SK-N-SH treated with all-trans-retinoic acid at 6 μM for 48 hours (cell line): ENCODE measurements at regions not wholly inside any gene's neighbourhood (a gene's known extent, or its start where the extent isn't known, plus 50 kb on each side); places are given as distances from the start of the nearest gene placed in this dataset.

ENCODE experiments used
- ATAC-seq: fragments of 200-7000 bp; cut with Tn5 transposase; 3 replicates; pipeline ENCODE4 v1.9.1; 2020; ENCODE audit warnings: mild to moderate bottlenecking, moderate library complexity
- ARNTL ChIP-seq: fragments of 450-650 bp; formaldehyde crosslinking; IDR thresholded peaks from 2 replicates; pipeline ENCODE4 v1.5.0; 2020; ENCODE audit warnings: low read depth, mild to moderate bottlenecking, moderate library complexity, borderline replicate concordance
- BACH2 ChIP-seq: fragments of 250-450 bp; sonication (Bioruptor Pico); IDR thresholded peaks from 2 replicates; pipeline ENCODE4 v1.9.0; 2021; ENCODE audit warnings: mild to moderate bottlenecking, borderline replicate concordance
- CREB5 ChIP-seq: fragments of 250-450 bp; sonication (Bioruptor Pico); IDR thresholded peaks from 2 replicates; pipeline ENCODE4 v1.5.1; 2020; ENCODE audit warnings: low read depth, mild to moderate bottlenecking, moderate library complexity
- CSDC2 ChIP-seq: fragments of 250-450 bp; sonication (Bioruptor Pico); IDR thresholded peaks from 2 replicates; pipeline ENCODE4 v1.5.0; 2020; ENCODE audit warnings: mild to moderate bottlenecking, moderate library complexity
- ESRRG ChIP-seq: fragments of 250-450 bp; sonication (Bioruptor Pico); IDR thresholded peaks from 2 replicates; pipeline ENCODE4 v1.6.1; 2021; ENCODE audit warnings: mild to moderate bottlenecking
- GLIS3 ChIP-seq: fragments of 250-450 bp; sonication (Bioruptor Pico); IDR thresholded peaks from 2 replicates; pipeline ENCODE4 v1.5.0; 2020; ENCODE audit warnings: mild to moderate bottlenecking, moderate library complexity
- ISL1 ChIP-seq: fragments of 250-450 bp; sonication (Bioruptor Pico); IDR thresholded peaks from 2 replicates; pipeline ENCODE4 v2.1.2; 2022; ENCODE audit warnings: mild to moderate bottlenecking, moderate library complexity
- OSR1 ChIP-seq: fragments of 250-450 bp; sonication (Bioruptor Pico); IDR thresholded peaks from 2 replicates; pipeline ENCODE4 v1.8.0; 2022; ENCODE audit warnings: moderate library complexity, mild to moderate bottlenecking, inconsistent platforms
- PATZ1 ChIP-seq: fragments of 250-450 bp; sonication (Bioruptor Pico); IDR thresholded peaks from 2 replicates; pipeline ENCODE4 v1.8.0; 2020; ENCODE audit warnings: mild to moderate bottlenecking, moderate library complexity, borderline replicate concordance
- POU6F1 ChIP-seq: fragments of 250-450 bp; sonication (Bioruptor Pico); IDR thresholded peaks from 2 replicates; pipeline ENCODE4 v1.8.0; 2021; ENCODE audit warnings: low read depth, mild to moderate bottlenecking, moderate library complexity, borderline replicate concordance
- RARB ChIP-seq: fragments of 250-450 bp; sonication (Bioruptor Pico); IDR thresholded peaks from 2 replicates; pipeline ENCODE4 v1.8.0; 2021; ENCODE audit warnings: mild to moderate bottlenecking, moderate library complexity
- SNAI2 ChIP-seq: fragments of 250-450 bp; sonication (Bioruptor Pico); IDR thresholded peaks from 2 replicates; pipeline ENCODE4 v1.5.0; 2020; ENCODE audit warnings: mild to moderate bottlenecking, moderate library complexity
- TCF4 ChIP-seq: fragments of 250-450 bp; sonication (Bioruptor Pico); IDR thresholded peaks from 2 replicates; pipeline ENCODE4 v1.8.0; 2021; ENCODE audit warnings: mild to moderate bottlenecking, moderate library complexity, borderline replicate concordance
- TOX ChIP-seq: fragments of 250-450 bp; sonication (Bioruptor Pico); IDR thresholded peaks from 2 replicates; pipeline ENCODE4 v1.8.0; 2021; ENCODE audit warnings: mild to moderate bottlenecking, moderate library complexity, borderline replicate concordance
- ZC3H10 ChIP-seq: fragments of 250-450 bp; sonication (Bioruptor Pico); IDR thresholded peaks from 2 replicates; pipeline ENCODE4 v1.5.1; 2021; ENCODE audit warnings: mild to moderate bottlenecking, moderate library complexity
- ZFP3 ChIP-seq: fragments of 250-450 bp; sonication (Bioruptor Pico); IDR thresholded peaks from 2 replicates; pipeline ENCODE4 v1.5.0; 2020; ENCODE audit warnings: mild to moderate bottlenecking, moderate library complexity
- ZFP30 ChIP-seq: fragments of 450-650 bp; formaldehyde crosslinking; IDR thresholded peaks from 2 replicates; pipeline ENCODE4 v1.5.0; 2022; ENCODE audit warnings: mild to moderate bottlenecking, moderate library complexity
- ZNF565 ChIP-seq: fragments of 450-650 bp; formaldehyde crosslinking; conservative IDR thresholded peaks from 2 replicates; pipeline ENCODE4 v1.5.0; 2020; ENCODE audit warnings: low read depth, mild to moderate bottlenecking, moderate library complexity
- ZNF70 ChIP-seq: fragments of 450-650 bp; formaldehyde crosslinking; IDR thresholded peaks from 2 replicates; pipeline ENCODE4 v1.5.0; 2020; ENCODE audit warnings: mild to moderate bottlenecking, moderate library complexity
- ZNF8 ChIP-seq: fragments of 450-650 bp; formaldehyde crosslinking; IDR thresholded peaks from 2 replicates; pipeline ENCODE4 v1.5.0; 2020; ENCODE audit warnings: mild to moderate bottlenecking, moderate library complexity
- TF ChIP-seq, protein P1 (sequence below): fragments of 250-450 bp; sonication (Bioruptor Pico); IDR thresholded peaks from 2 replicates; pipeline ENCODE4 v1.5.1; 2021; ENCODE audit warnings: mild to moderate bottlenecking, moderate library complexity

DNA sequence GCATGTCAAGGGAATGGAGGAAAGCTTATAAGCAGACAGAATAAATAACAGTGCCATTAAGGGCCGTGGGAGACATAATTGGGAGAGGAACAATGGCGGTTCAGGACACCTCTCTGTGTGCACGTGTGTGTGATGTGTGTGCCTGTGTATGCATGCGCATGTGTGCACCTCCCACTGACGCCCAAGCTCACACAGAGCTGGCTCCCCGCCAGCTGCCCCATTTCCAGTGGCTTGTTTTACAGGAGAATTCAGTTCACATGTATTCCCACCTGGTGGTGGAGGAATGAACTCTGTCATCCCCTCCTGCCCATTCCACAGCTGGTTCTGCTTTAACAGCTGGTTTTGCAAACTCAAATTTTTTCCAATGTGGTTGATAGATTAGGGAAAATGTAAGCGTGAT is 262.2 kb downstream of the AJAP1 start:
- TF ChIP-seq ARNTL (CRISPR knock-in tag), result no peak
- TF ChIP-seq PATZ1 (CRISPR knock-in tag), result no peak
- no peak for TF ChIP-seq ZFP30 (CRISPR knock-in tag)
- no peak for TF ChIP-seq SNAI2 (CRISPR knock-in tag)
- TF ChIP-seq RARB (CRISPR knock-in tag), result no peak
- no peak for TF ChIP-seq CSDC2 (CRISPR knock-in tag)
- TF ChIP-seq GLIS3 (CRISPR knock-in tag), result no peak
- no peak for TF ChIP-seq BACH2 (CRISPR knock-in tag)
- TF ChIP-seq TOX (CRISPR knock-in tag), result no peak
- TF ChIP-seq CREB5 (CRISPR knock-in tag), result no peak
- TF ChIP-seq ZNF565, result no peak
- TF ChIP-seq ESRRG, result no peak
- TF ChIP-seq, protein P1, sequence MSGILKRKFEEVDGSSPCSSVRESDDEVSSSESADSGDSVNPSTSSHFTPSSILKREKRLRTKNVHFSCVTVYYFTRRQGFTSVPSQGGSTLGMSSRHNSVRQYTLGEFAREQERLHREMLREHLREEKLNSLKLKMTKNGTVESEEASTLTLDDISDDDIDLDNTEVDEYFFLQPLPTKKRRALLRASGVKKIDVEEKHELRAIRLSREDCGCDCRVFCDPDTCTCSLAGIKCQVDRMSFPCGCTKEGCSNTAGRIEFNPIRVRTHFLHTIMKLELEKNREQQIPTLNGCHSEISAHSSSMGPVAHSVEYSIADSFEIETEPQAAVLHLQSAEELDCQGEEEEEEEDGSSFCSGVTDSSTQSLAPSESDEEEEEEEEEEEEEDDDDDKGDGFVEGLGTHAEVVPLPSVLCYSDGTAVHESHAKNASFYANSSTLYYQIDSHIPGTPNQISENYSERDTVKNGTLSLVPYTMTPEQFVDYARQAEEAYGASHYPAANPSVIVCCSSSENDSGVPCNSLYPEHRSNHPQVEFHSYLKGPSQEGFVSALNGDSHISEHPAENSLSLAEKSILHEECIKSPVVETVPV (CRISPR knock-in tag), result no peak
- TF ChIP-seq ZNF70 (CRISPR knock-in tag), result no peak
- TF ChIP-seq ZC3H10 (CRISPR knock-in tag), result no peak
- TF ChIP-seq OSR1 (CRISPR knock-in tag), result no peak
- ATAC-seq, result no peak

DNA sequence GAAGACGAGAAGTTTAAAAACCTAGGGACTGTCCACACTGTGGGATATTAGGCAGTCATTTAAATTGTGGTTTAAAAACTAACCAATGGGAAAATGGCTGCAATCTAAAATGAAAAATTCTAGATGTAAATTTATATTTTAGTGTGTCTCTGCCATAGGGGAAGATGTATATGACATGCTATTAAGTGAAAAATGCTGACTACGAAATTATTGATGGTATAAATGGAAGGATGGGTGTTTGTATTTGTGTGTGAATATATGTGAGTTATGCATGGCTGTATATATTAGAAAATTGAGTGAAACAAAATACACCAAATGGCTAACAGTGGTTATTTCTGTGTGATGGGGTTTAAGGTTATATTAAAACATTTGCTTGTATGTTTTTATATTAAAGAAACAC is 260.7 kb downstream of the AJAP1 start:
- no peak for ATAC-seq
- TF ChIP-seq ZC3H10 (CRISPR knock-in tag), result no peak
- TF ChIP-seq TCF4, result no peak
- TF ChIP-seq, protein P1 (CRISPR knock-in tag), result no peak
- TF ChIP-seq SNAI2 (CRISPR knock-in tag), result no peak
- no peak for TF ChIP-seq ISL1
- no peak for TF ChIP-seq RARB (CRISPR knock-in tag)
- TF ChIP-seq PATZ1 (CRISPR knock-in tag), result no peak
- no peak for TF ChIP-seq ZNF8 (CRISPR knock-in tag)
- TF ChIP-seq OSR1 (CRISPR knock-in tag), result no peak
- no peak for TF ChIP-seq BACH2 (CRISPR knock-in tag)
- no peak for TF ChIP-seq ZNF565
- no peak for TF ChIP-seq ZNF70 (CRISPR knock-in tag)
- TF ChIP-seq GLIS3 (CRISPR knock-in tag), result no peak
- TF ChIP-seq ZFP3 (CRISPR knock-in tag), result no peak
- no peak for TF ChIP-seq ARNTL (CRISPR knock-in tag)
- TF ChIP-seq CREB5 (CRISPR knock-in tag), result no peak
- no peak for TF ChIP-seq ESRRG
- no peak for TF ChIP-seq POU6F1 (CRISPR knock-in tag)
